ENCODE measurements at regions not wholly inside any gene's neighbourhood (a gene's known extent, or its start where the extent isn't known, plus 50 kb on each side); places are given as distances from the start of the nearest gene placed in this dataset.
A peak's percentile ranks its signal among the peaks of the same experiment; 100 is the strongest.

GRCh38 chr4:169818063-169818679 lies 60.4 kb upstream of the HPF1 start:
- intact Hi-C loops (cut with DNase I; ENCODE audit: low total_unique reads), result no loop called here
- Histone ChIP-seq H3K36me3 (no peaks in the 10 kb centered on the region), H3K27ac (no peak overlapping the region), H3K4me1 (no peaks in the 10 kb centered on the region), H3K4me3 (no peak overlapping the region), H3K27me3 (no peaks in the 10 kb centered on the region), H3K9me3 (no peaks in the 10 kb centered on the region)
- no peak for DNase-seq (ENCODE audit: low spot score in 2 of 2)
- TF ChIP-seq, protein P1, sequence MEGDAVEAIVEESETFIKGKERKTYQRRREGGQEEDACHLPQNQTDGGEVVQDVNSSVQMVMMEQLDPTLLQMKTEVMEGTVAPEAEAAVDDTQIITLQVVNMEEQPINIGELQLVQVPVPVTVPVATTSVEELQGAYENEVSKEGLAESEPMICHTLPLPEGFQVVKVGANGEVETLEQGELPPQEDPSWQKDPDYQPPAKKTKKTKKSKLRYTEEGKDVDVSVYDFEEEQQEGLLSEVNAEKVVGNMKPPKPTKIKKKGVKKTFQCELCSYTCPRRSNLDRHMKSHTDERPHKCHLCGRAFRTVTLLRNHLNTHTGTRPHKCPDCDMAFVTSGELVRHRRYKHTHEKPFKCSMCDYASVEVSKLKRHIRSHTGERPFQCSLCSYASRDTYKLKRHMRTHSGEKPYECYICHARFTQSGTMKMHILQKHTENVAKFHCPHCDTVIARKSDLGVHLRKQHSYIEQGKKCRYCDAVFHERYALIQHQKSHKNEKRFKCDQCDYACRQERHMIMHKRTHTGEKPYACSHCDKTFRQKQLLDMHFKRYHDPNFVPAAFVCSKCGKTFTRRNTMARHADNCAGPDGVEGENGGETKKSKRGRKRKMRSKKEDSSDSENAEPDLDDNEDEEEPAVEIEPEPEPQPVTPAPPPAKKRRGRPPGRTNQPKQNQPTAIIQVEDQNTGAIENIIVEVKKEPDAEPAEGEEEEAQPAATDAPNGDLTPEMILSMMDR (IDR thresholded peaks at IDR 0.05), result no peak
- TF ChIP-seq POLR2AphosphoS5 (IDR thresholded peaks at IDR 0.05), result no peak
- no peak for TF ChIP-seq POLR2A (IDR thresholded peaks at IDR 0.05)

DNA sequence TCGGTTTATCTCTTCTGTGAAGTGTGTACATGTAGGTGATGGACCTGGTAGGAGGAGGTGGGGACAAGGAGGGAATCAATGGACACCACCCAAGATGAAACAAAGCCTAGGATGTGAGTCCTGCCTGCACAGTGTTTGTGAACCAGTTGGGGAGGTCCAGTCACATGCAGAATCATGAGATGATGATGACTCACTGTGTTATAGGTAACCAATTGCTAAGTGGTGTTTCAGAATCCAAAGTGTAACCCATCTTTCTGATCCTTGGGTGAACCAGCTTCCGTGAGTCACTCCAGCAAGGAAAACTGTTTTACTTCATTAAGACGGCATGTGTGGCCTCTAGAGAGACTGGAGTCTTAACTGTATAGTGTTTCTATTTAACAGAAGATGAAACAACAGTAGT lies 57.9 kb upstream of the HPF1 start:
- H3K36me3 ChIP-seq, result no peaks in the 10 kb centered on the region
- H3K27me3 ChIP-seq, result no peaks in the 10 kb centered on the region
- H3K27ac ChIP-seq, result no peak overlapping the region
- no peak for DNase-seq (ENCODE audit: low spot score in 2 of 2)
- no peaks in the 10 kb centered on the region for H3K9me3 ChIP-seq
- H3K4me1 ChIP-seq, result no peaks in the 10 kb centered on the region
- intact Hi-C loops (cut with DNase I; ENCODE audit: low total_unique reads), result no loop called here
- TF ChIP-seq POLR2AphosphoS5 (IDR thresholded peaks at IDR 0.05), result no peak
- no peak for TF ChIP-seq POLR2A (IDR thresholded peaks at IDR 0.05)
- TF ChIP-seq, protein P1 (IDR thresholded peaks at IDR 0.05), result no peak
- H3K4me3 ChIP-seq, result no peak overlapping the region

GRCh38 chr4:169811476-169811875 lies 53.7 kb upstream of the HPF1 start:
- H3K4me3 ChIP-seq, result no peak overlapping the region
- TF ChIP-seq, protein P1 (IDR thresholded peaks at IDR 0.05), result no peak
- TF ChIP-seq POLR2A (IDR thresholded peaks at IDR 0.05), result no peak
- no peak for TF ChIP-seq POLR2AphosphoS5 (IDR thresholded peaks at IDR 0.05)
- peaks cover 0 to 3% of the 10 kb centered on the region in 2 donors for H3K4me1 ChIP-seq
- H3K36me3 ChIP-seq, result no peaks in the 10 kb centered on the region
- intact Hi-C loops (cut with DNase I; ENCODE audit: low total_unique reads), result no loop called here
- no peaks in the 10 kb centered on the region for H3K27me3 ChIP-seq
- no peak overlapping the region for H3K27ac ChIP-seq
- H3K9me3 ChIP-seq, result no peaks in the 10 kb centered on the region
- no peak for DNase-seq (ENCODE audit: low spot score in 2 of 2)

DNA sequence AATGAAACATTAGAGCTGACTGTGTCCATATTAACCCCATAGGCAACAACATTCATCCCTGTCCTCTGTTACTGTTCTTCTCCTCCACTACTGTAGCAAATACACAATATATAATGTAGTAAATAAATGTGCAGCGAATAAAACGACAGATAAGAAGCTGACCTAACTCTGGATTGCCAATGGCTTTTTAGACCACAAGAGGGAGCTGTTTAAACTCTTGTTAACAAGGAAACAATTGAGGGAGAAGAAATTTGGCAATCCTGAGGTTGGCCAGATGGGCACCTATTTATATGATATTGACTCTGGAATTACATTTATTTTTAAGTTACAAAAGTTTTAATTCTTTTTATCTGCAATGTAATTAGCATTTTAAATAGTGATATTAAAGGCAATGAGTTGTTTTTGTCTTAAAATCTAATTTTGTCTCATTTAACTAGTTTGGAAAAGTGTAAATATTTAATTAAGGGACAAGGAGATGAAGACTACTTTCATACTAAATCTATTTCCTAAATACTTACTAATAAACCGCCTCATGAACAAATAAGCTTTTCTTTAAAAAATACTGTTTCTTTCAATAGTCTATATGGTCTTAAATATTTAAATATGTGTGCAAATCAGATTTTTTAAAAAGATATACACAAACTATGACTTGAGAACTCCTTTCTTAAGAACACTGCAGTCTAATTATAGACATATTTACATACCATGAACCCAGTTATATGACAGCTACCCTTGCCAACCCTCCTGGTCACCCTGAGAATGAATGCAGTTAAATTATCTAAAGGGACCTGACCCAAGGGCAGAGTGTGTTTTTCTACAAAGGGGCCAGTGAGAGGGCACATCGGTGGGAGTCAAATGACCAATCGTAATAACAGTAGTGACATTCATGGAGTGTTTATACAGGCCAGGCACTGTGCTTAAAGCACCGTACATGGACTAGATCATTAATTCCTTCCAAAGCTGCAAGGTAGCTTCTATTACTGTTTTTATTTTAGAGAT lies 52.9 kb upstream of the HPF1 start:
- Histone ChIP-seq H3K27me3 (no peaks in the 10 kb centered on the region), H3K9me3 (no peaks in the 10 kb centered on the region), H3K4me3 (no peak overlapping the region)

More for the DNA sequence above, 52.9 kb upstream of the HPF1 start:
- H3K4me1 ChIP-seq, result peaks cover 0 to 3% of the 10 kb centered on the region in 2 donors
- H3K36me3 ChIP-seq, result no peaks in the 10 kb centered on the region
- no peak overlapping the region for H3K27ac ChIP-seq
- intact Hi-C loops (cut with DNase I; ENCODE audit: low total_unique reads), result no loop called here
- no peak for TF ChIP-seq POLR2AphosphoS5 (IDR thresholded peaks at IDR 0.05)
- TF ChIP-seq, protein P1 (IDR thresholded peaks at IDR 0.05), result peak; percentile 69 to 77 (median 76)
- DNase-seq (ENCODE audit: low spot score in 2 of 2), result no peak

Measured in breast epithelium (tissue), 4 donors.